ENCODE measurements at regions not wholly inside any gene's neighbourhood (a gene's known extent, or its start where the extent isn't known, plus 50 kb on each side); places are given as distances from the start of the nearest gene placed in this dataset.

GRCh38 chr2:158049129-158049855, 52.4 kb upstream of the UPP2 start:
- H3K27me3 ChIP-seq (ENCODE audit: insufficient read depth, low read length) = no peaks in the 10 kb centered on the region
- H3K9ac ChIP-seq (ENCODE audit: low read depth, low read length) = no peak overlapping the region
- H3K4me3 ChIP-seq (ENCODE audit: low read length) = no peak overlapping the region
- H3K36me3 ChIP-seq (ENCODE audit: insufficient read depth, low read length) = no peaks in the 10 kb centered on the region
- H3K27ac ChIP-seq (ENCODE audit: low read depth, low read length) = no peak overlapping the region
- no peaks in the 10 kb centered on the region for H3K4me1 ChIP-seq (ENCODE audit: insufficient read depth, low read length)
- no peaks in the 10 kb centered on the region for H3K9me3 ChIP-seq (ENCODE audit: insufficient read depth, low read depth, low read length)
- WGBS = 87% methylated on average over 3 of the region's 3 CpGs

GRCh38 chr2:158048327-158048726, 53.3 kb upstream of the UPP2 start:
- no peaks in the 10 kb centered on the region for H3K4me1 ChIP-seq (ENCODE audit: insufficient read depth, low read length)
- H3K27ac ChIP-seq (ENCODE audit: low read depth, low read length) = no peak overlapping the region
- no peak overlapping the region for H3K4me3 ChIP-seq (ENCODE audit: low read length)
- H3K9me3 ChIP-seq (ENCODE audit: insufficient read depth, low read depth, low read length) = no peaks in the 10 kb centered on the region
- WGBS = 96% methylated on average over 2 of the region's 3 CpGs
- H3K36me3 ChIP-seq (ENCODE audit: insufficient read depth, low read length) = no peaks in the 10 kb centered on the region
- no peak overlapping the region for H3K9ac ChIP-seq (ENCODE audit: low read depth, low read length)
- no peaks in the 10 kb centered on the region for H3K27me3 ChIP-seq (ENCODE audit: insufficient read depth, low read length)

- Histone ChIP-seq H3K4me1 (ENCODE audit: insufficient read depth, low read length) (peaks cover 5% of the 10 kb centered on the region; the same call in 1 of the 2 replicates), H3K9ac (ENCODE audit: low read depth, low read length) (no peak overlapping the region), H3K9me3 (ENCODE audit: insufficient read depth, low read depth, low read length) (no peaks in the 10 kb centered on the region), H3K27me3 (ENCODE audit: insufficient read depth, low read length) (no peaks in the 10 kb centered on the region), H3K36me3 (ENCODE audit: insufficient read depth, low read length) (no peaks in the 10 kb centered on the region), H3K4me3 (ENCODE audit: low read length) (no peak overlapping the region), H3K27ac (ENCODE audit: low read depth, low read length) (no peak overlapping the region)
- WGBS = 81% methylated on average over 5 of the region's 5 CpGs
Observed at GRCh38 chr2:158047156-158047611, 54.5 kb upstream of the UPP2 start.

GRCh38 chr2:158046121-158046880, 55.4 kb upstream of the UPP2 start:
- Histone ChIP-seq H3K27ac (ENCODE audit: low read depth, low read length) (no peak overlapping the region), H3K4me1 (ENCODE audit: insufficient read depth, low read length) (peaks cover 11% of the 10 kb centered on the region; the same call in 1 of the 2 replicates), H3K9me3 (ENCODE audit: insufficient read depth, low read depth, low read length) (no peaks in the 10 kb centered on the region), H3K4me3 (ENCODE audit: low read length) (no peak overlapping the region), H3K27me3 (ENCODE audit: insufficient read depth, low read length) (no peaks in the 10 kb centered on the region), H3K36me3 (ENCODE audit: insufficient read depth, low read length) (no peaks in the 10 kb centered on the region), H3K9ac (ENCODE audit: low read depth, low read length) (no peak overlapping the region)
- WGBS = 99% methylated on average over 3 of the region's 4 CpGs

- WGBS = 74% methylated on average over 3 of the region's 3 CpGs
- peaks cover 11% of the 10 kb centered on the region; the same call in 1 of the 2 replicates for H3K4me1 ChIP-seq (ENCODE audit: insufficient read depth, low read length)
- no peak overlapping the region for H3K9ac ChIP-seq (ENCODE audit: low read depth, low read length)
- H3K4me3 ChIP-seq (ENCODE audit: low read length) = no peak overlapping the region
- no peaks in the 10 kb centered on the region for H3K27me3 ChIP-seq (ENCODE audit: insufficient read depth, low read length)
- H3K36me3 ChIP-seq (ENCODE audit: insufficient read depth, low read length) = no peaks in the 10 kb centered on the region
- H3K9me3 ChIP-seq (ENCODE audit: insufficient read depth, low read depth, low read length) = no peaks in the 10 kb centered on the region
- no peak overlapping the region for H3K27ac ChIP-seq (ENCODE audit: low read depth, low read length)
Observed at GRCh38 chr2:158045362-158045761, 56.3 kb upstream of the UPP2 start.

GRCh38 chr2:158043181-158043948, 58.3 kb upstream of the UPP2 start:
- H3K9ac ChIP-seq (ENCODE audit: low read depth, low read length) = no peak overlapping the region
- H3K9me3 ChIP-seq (ENCODE audit: insufficient read depth, low read depth, low read length) = no peaks in the 10 kb centered on the region
- peaks cover 11% of the 10 kb centered on the region; the same call in 1 of the 2 replicates for H3K4me1 ChIP-seq (ENCODE audit: insufficient read depth, low read length)
- no peak overlapping the region for H3K27ac ChIP-seq (ENCODE audit: low read depth, low read length)
- no peak overlapping the region for H3K4me3 ChIP-seq (ENCODE audit: low read length)
- no peaks in the 10 kb centered on the region for H3K36me3 ChIP-seq (ENCODE audit: insufficient read depth, low read length)
- no peaks in the 10 kb centered on the region for H3K27me3 ChIP-seq (ENCODE audit: insufficient read depth, low read length)
- WGBS = 89% methylated on average over 5 of the region's 5 CpGs

GRCh38 chr2:158042666-158043065, 59.0 kb upstream of the UPP2 start:
- Histone ChIP-seq H3K27ac (ENCODE audit: low read depth, low read length) (no peak overlapping the region), H3K4me1 (ENCODE audit: insufficient read depth, low read length) (peaks cover 11% of the 10 kb centered on the region; the same call in 1 of the 2 replicates), H3K27me3 (ENCODE audit: insufficient read depth, low read length) (no peaks in the 10 kb centered on the region), H3K36me3 (ENCODE audit: insufficient read depth, low read length) (no peaks in the 10 kb centered on the region), H3K9ac (ENCODE audit: low read depth, low read length) (no peak overlapping the region), H3K4me3 (ENCODE audit: low read length) (no peak overlapping the region), H3K9me3 (ENCODE audit: insufficient read depth, low read depth, low read length) (no peaks in the 10 kb centered on the region)
- WGBS = 67% methylated on average over 3 of the region's 6 CpGs

GRCh38 chr2:158042245-158042644, 59.4 kb upstream of the UPP2 start:
- Histone ChIP-seq H3K36me3 (ENCODE audit: insufficient read depth, low read length) (no peaks in the 10 kb centered on the region), H3K4me3 (ENCODE audit: low read length) (no peak overlapping the region), H3K9ac (ENCODE audit: low read depth, low read length) (no peak overlapping the region), H3K27me3 (ENCODE audit: insufficient read depth, low read length) (no peaks in the 10 kb centered on the region), H3K9me3 (ENCODE audit: insufficient read depth, low read depth, low read length) (no peaks in the 10 kb centered on the region), H3K4me1 (ENCODE audit: insufficient read depth, low read length) (peaks cover 11% of the 10 kb centered on the region; the same call in 1 of the 2 replicates), H3K27ac (ENCODE audit: low read depth, low read length) (no peak overlapping the region)
- no CpG with 5 or more reads among the region's 2 CpGs for WGBS

GRCh38 chr2:158041400-158041799, 60.3 kb upstream of the UPP2 start:
- peaks cover 11% of the 10 kb centered on the region; the same call in 1 of the 2 replicates for H3K4me1 ChIP-seq (ENCODE audit: insufficient read depth, low read length)
- 92% methylated on average over 1 of the region's 2 CpGs for WGBS
- no peak overlapping the region for H3K27ac ChIP-seq (ENCODE audit: low read depth, low read length)

GRCh38 chr2:158038901-158039300, 62.8 kb upstream of the UPP2 start:
- Histone ChIP-seq H3K36me3 (ENCODE audit: insufficient read depth, low read length) (no peaks in the 10 kb centered on the region), H3K9me3 (ENCODE audit: insufficient read depth, low read depth, low read length) (no peaks in the 10 kb centered on the region), H3K4me1 (ENCODE audit: insufficient read depth, low read length) (peaks cover 11% of the 10 kb centered on the region; the same call in 1 of the 2 replicates), H3K27me3 (ENCODE audit: insufficient read depth, low read length) (no peaks in the 10 kb centered on the region), H3K4me3 (ENCODE audit: low read length) (no peak overlapping the region), H3K9ac (ENCODE audit: low read depth, low read length) (no peak overlapping the region), H3K27ac (ENCODE audit: low read depth, low read length) (no peak overlapping the region)
- WGBS = 93% methylated on average over 5 of the region's 5 CpGs

More at GRCh38 chr2:158041400-158041799, 60.3 kb upstream of the UPP2 start:
- Histone ChIP-seq H3K9me3 (ENCODE audit: insufficient read depth, low read depth, low read length) (no peaks in the 10 kb centered on the region), H3K27me3 (ENCODE audit: insufficient read depth, low read length) (no peaks in the 10 kb centered on the region), H3K9ac (ENCODE audit: low read depth, low read length) (no peak overlapping the region), H3K36me3 (ENCODE audit: insufficient read depth, low read length) (no peaks in the 10 kb centered on the region), H3K4me3 (ENCODE audit: low read length) (no peak overlapping the region)
